Neuronal stem cell (in vitro differentiated cells): ENCODE measurements at regions not wholly inside any gene's neighbourhood (a gene's known extent, or its start where the extent isn't known, plus 50 kb on each side); places are given as distances from the start of the nearest gene placed in this dataset.

Source experiments
- DNase-seq: peaks from one replicate; pipeline ENCODE4 v3.0.0-alpha.2; 2013; ENCODE audit warnings: low spot score
- H2AFZ ChIP-seq: one replicate; pipeline ENCODE4 v1.6.1; 2013; ENCODE audit warnings: mild to moderate bottlenecking, low read length, inconsistent platforms
- H2AK5ac ChIP-seq: 2 replicates; pipeline ENCODE4 v1.6.1; 2013; ENCODE audit warnings: low read depth, mild to moderate bottlenecking, inconsistent platforms, low read length, moderate library complexity, mixed read lengths
- H2BK120ac ChIP-seq: 2 replicates; pipeline ENCODE4 v1.6.1; 2013; ENCODE audit warnings: low read depth, mild to moderate bottlenecking, inconsistent platforms, low read length, moderate library complexity, mixed read lengths
- H2BK12ac ChIP-seq: one replicate; pipeline ENCODE4 v1.6.1; 2013; ENCODE audit warnings: low read length, inconsistent platforms
- H2BK15ac ChIP-seq: 2 replicates; pipeline ENCODE4 v1.6.1; 2013; ENCODE audit warnings: mild to moderate bottlenecking, low read length, inconsistent platforms, mixed read lengths
- H2BK5ac ChIP-seq: one replicate; pipeline ENCODE4 v1.6.1; 2013; ENCODE audit warnings: inconsistent platforms, mild to moderate bottlenecking, low read length, moderate library complexity
- H3K14ac ChIP-seq: one replicate; pipeline ENCODE4 v1.6.1; 2013; ENCODE audit warnings: low read length, inconsistent platforms
- H3K18ac ChIP-seq: 2 replicates; pipeline ENCODE4 v1.6.1; 2013; ENCODE audit warnings: low read length, inconsistent platforms
- H3K23ac ChIP-seq: 2 replicates; pipeline ENCODE4 v1.6.1; 2013; ENCODE audit warnings: low read depth, mild to moderate bottlenecking, mixed read lengths, low read length, inconsistent platforms; ENCODE audit not compliant: poor library complexity
- H3K27ac ChIP-seq: replicated peaks from 3 replicates; pipeline ENCODE4 v1.5.1; 2013; ENCODE audit warnings: low read length, inconsistent platforms
- H3K27me3 ChIP-seq, 3 experiments: 2 replicates each; pipeline ENCODE4 v1.6.1; 2013; ENCODE audit warnings: low read length in 3 of 3, mild to moderate bottlenecking in 2 of 3, inconsistent platforms in 1 of 3, low read depth in 1 of 3, mixed read lengths in 1 of 3, moderate library complexity in 1 of 3; ENCODE audit not compliant: control insufficient read depth in 3 of 3, insufficient read depth in 3 of 3
- H3K36me3 ChIP-seq, 2 donors: replicated peaks in 1 of 2; 2 replicates each; pipeline ENCODE4 v1.6.1; 2013; ENCODE audit warnings: low read length in 2 of 2; ENCODE audit not compliant: control insufficient read depth in 2 of 2, insufficient read depth in 2 of 2
- H3K4ac ChIP-seq: 2 replicates; pipeline ENCODE4 v1.6.1; 2013; ENCODE audit warnings: inconsistent platforms, mild to moderate bottlenecking, low read length, moderate library complexity
- H3K4me1 ChIP-seq, 2 donors: 1 replicate in 1 of 2; 2 replicates in 1 of 2; pipeline ENCODE4 v1.6.1; 2013; ENCODE audit warnings: low read length in 2 of 2, low read depth in 1 of 2; ENCODE audit not compliant: control insufficient read depth in 2 of 2, insufficient read depth in 1 of 2
- H3K4me2 ChIP-seq: one replicate; pipeline ENCODE4 v1.6.1; 2013; ENCODE audit warnings: mild to moderate bottlenecking, low read length, inconsistent platforms; ENCODE audit not compliant: insufficient read depth, poor library complexity, severe bottlenecking
- H3K4me3 ChIP-seq, 2 donors: 2 replicates each; pipeline ENCODE4 v1.5.1; 2013; ENCODE audit warnings: low read length in 2 of 2, mild to moderate bottlenecking in 2 of 2, inconsistent platforms in 1 of 2, moderate library complexity in 1 of 2
- H3K79me1 ChIP-seq: one replicate; pipeline ENCODE4 v1.6.1; 2013; ENCODE audit warnings: low read depth, mild to moderate bottlenecking, inconsistent platforms, low read length, moderate library complexity
- H3K9ac ChIP-seq: one replicate; pipeline ENCODE4 v1.6.1; 2013; ENCODE audit warnings: mild to moderate bottlenecking, low read depth, low read length, inconsistent platforms; ENCODE audit not compliant: poor library complexity
- H3K9me3 ChIP-seq, 2 donors: replicated peaks in 1 of 2; 2 replicates each; pipeline versions ENCODE3 to v1.6.1; 2013; ENCODE audit warnings: low read length in 2 of 2, mild to moderate bottlenecking in 2 of 2, inconsistent platforms in 1 of 2, low read depth in 1 of 2, mixed read lengths in 1 of 2, moderate library complexity in 1 of 2; ENCODE audit not compliant: control insufficient read depth in 2 of 2, insufficient read depth in 1 of 2
- H4K8ac ChIP-seq: one replicate; pipeline ENCODE4 v1.6.1; 2013; ENCODE audit warnings: low read depth, mild to moderate bottlenecking, inconsistent platforms, low read length, moderate library complexity
- H4K91ac ChIP-seq: one replicate; pipeline ENCODE4 v1.6.1; 2013; ENCODE audit warnings: low read length, low read depth, mild to moderate bottlenecking, inconsistent platforms; ENCODE audit not compliant: poor library complexity
- WGBS, 2 donors: extraction: QIAGEN DNeasy Blood & Tissue Kit; methylation state at CpG; one replicate each; pipeline ENCODE4 v1.1.7; 2013; ENCODE audit warnings: missing lambda C conversion rate in 2 of 2, mixed read lengths in 1 of 2; ENCODE audit not compliant: insufficient read length in 2 of 2, insufficient replicate concordance in 1 of 2; ENCODE audit errors: extremely low coverage in 2 of 2; 5-methylcytosine and 5-hydroxymethylcytosine counted together

DNA sequence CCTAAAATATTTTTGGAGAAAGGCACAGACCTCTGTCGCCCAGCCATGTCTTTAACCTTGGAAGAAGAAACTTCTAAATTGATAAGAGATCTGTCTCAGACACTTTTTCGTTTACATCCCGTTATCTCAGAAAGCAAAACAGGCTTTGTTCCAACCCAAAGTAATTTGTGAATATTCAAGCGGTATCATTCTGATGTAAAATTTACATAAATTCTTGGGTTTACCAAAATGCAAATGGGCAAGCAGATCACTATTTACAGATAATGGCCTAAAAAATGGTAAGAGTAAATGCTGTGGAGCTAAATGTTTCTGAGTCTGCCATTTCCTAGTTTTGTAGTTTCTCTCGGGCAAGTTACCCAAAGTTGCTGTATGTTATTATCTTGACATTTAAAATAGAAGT, 101.9 kb upstream of the VPREB1 start:
- H3K4me2 ChIP-seq = no peak overlapping the region
- no peaks in the 10 kb centered on the region for H3K9me3 ChIP-seq
- H2BK120ac ChIP-seq = no peak overlapping the region
- no peak overlapping the region for H3K4me3 ChIP-seq
- DNase-seq = no peak
- H4K8ac ChIP-seq = no peak overlapping the region
- H2BK15ac ChIP-seq = no peak overlapping the region
- H3K4ac ChIP-seq = no peak overlapping the region
- H3K27ac ChIP-seq = no peak overlapping the region
- H3K36me3 ChIP-seq = no peaks in the 10 kb centered on the region
- no peak overlapping the region for H3K9ac ChIP-seq
- H3K79me1 ChIP-seq = no peaks in the 10 kb centered on the region
- H3K27me3 ChIP-seq = peaks cover 2 to 36% (median 2%) of the 10 kb centered on the region in 3 experiments
- H3K14ac ChIP-seq = no peak overlapping the region
- no peak overlapping the region for H4K91ac ChIP-seq
- H2BK5ac ChIP-seq = no peak overlapping the region
- H3K23ac ChIP-seq = no peak overlapping the region
- WGBS, 2 donors = no CpG with 5 or more reads among the region's 5 CpGs
- H3K18ac ChIP-seq = no peak overlapping the region
- no peak overlapping the region for H2AK5ac ChIP-seq
- H3K4me1 ChIP-seq = no peaks in the 10 kb centered on the region
- H2BK12ac ChIP-seq = no peak overlapping the region
- H2AFZ ChIP-seq = no peak overlapping the region

DNA sequence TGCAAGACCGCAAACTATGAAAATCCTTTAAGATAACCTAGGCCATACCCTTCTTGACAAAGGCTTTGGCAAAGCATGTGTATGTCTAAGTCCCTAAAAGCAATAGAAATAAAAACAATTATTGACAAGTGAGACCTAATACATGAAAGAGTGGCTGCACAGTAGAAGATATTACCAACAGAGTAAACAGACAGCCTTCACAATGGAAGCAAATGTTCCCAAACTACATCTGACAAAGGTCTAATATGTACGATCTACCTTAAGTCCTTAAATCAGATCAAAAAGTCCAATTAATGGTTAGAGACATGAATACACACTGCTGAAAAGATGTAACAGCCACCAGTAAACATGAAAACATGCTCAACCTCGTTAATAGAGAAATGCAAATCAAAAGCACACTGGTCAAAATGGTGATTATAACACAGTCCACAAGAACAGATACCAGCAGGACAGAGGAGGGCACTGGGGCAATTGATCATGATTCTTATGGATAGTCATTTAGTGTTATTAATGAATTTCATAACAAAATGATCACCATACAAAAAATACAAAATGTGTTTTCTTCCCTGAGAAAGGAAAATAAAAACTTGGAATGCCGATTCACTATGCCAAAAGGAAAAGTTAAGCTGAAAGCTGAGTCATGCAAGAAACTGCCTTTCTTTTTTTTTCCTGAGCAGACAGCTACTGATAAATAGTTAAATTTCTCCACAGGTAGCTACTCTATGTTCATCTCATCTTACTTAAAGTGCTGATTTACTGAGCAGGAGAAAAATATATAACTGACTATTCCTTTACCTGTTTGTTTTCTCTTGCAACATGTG, 102.6 kb upstream of the VPREB1 start:
- no peak overlapping the region for H2BK5ac ChIP-seq
- H4K91ac ChIP-seq = no peak overlapping the region
- no peak overlapping the region for H3K4ac ChIP-seq
- peaks cover 0 to 35% (median 2%) of the 10 kb centered on the region in 3 experiments for H3K27me3 ChIP-seq
- no peak overlapping the region for H3K9ac ChIP-seq
- H3K4me2 ChIP-seq = no peak overlapping the region
- H3K23ac ChIP-seq = no peak overlapping the region
- H2BK12ac ChIP-seq = no peak overlapping the region
- H3K18ac ChIP-seq = no peak overlapping the region
- no peak overlapping the region for H3K27ac ChIP-seq
- no peak overlapping the region for H4K8ac ChIP-seq
- H2BK120ac ChIP-seq = no peak overlapping the region
- no peak overlapping the region for H2AK5ac ChIP-seq
- H3K36me3 ChIP-seq = no peaks in the 10 kb centered on the region
- DNase-seq = no peak
- H2BK15ac ChIP-seq = no peak overlapping the region
- no peaks in the 10 kb centered on the region for H3K4me1 ChIP-seq
- WGBS, 2 donors = no CpG with 5 or more reads among the region's 4 CpGs
- no peak overlapping the region for H3K4me3 ChIP-seq
- no peaks in the 10 kb centered on the region for H3K79me1 ChIP-seq
- H3K14ac ChIP-seq = no peak overlapping the region
- H2AFZ ChIP-seq = no peak overlapping the region
- H3K9me3 ChIP-seq = no peaks in the 10 kb centered on the region

DNA sequence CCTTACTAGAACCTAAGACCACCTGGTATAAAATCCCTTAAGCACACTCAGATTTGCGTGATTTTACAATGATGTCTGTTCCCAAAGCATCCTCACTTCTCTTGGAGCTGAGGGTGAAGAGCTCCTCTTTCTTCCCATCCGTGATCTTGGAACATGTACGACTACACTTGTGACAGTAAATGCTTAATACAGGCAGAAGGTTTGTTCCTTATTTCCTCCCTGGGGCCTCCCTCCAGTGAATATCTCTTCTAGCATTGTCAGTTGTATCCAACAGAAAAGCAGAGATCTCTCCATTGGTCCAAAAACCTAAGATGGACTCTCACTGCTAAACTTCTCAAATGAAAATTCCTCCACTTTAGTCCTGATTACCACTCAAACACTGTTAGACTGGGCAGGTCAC, 103.6 kb upstream of the VPREB1 start:
- no peak overlapping the region for H3K4me3 ChIP-seq
- H3K18ac ChIP-seq = no peak overlapping the region
- H3K27ac ChIP-seq = no peak overlapping the region
- H3K9ac ChIP-seq = no peak overlapping the region
- no peak overlapping the region for H2BK5ac ChIP-seq
- no peak overlapping the region for H2BK15ac ChIP-seq
- no peak overlapping the region for H2AK5ac ChIP-seq
- H2BK12ac ChIP-seq = no peak overlapping the region
- H2AFZ ChIP-seq = no peak overlapping the region
- H3K9me3 ChIP-seq = no peaks in the 10 kb centered on the region
- no peak overlapping the region for H2BK120ac ChIP-seq
- H4K91ac ChIP-seq = no peak overlapping the region
- H3K23ac ChIP-seq = no peak overlapping the region
- no peaks in the 10 kb centered on the region for H3K4me1 ChIP-seq
- H3K36me3 ChIP-seq = no peaks in the 10 kb centered on the region
- WGBS, 2 donors = no CpG with 5 or more reads among the region's 3 CpGs
- no peak overlapping the region for H3K4me2 ChIP-seq
- no peak overlapping the region for H3K14ac ChIP-seq
- H4K8ac ChIP-seq = no peak overlapping the region
- H3K27me3 ChIP-seq = peaks cover 0 to 39% (median 2%) of the 10 kb centered on the region in 3 experiments
- DNase-seq = no peak
- H3K4ac ChIP-seq = no peak overlapping the region
- no peaks in the 10 kb centered on the region for H3K79me1 ChIP-seq

DNA sequence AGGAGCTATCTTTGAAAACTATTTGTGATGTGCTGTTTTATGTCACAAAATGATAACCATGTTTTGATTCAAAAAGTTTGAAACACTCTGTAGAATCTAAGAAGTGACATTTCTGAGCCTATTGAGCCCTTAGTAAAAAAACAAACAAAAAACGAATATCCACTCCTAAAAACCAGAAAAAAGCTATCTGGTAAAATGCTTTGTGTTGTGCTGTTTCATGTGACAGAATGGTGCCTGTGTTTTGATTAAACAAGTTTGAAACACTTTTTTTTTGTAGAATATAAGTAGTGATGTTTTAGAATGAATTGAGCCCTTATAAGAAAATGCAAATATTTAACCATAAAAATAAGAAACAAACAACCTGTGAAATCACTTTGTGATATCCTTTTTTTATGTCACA, 105.2 kb upstream of the VPREB1 start:
- no peak overlapping the region for H3K9ac ChIP-seq
- H2BK12ac ChIP-seq = no peak overlapping the region
- peaks cover 0 to 39% (median 2%) of the 10 kb centered on the region in 3 experiments for H3K27me3 ChIP-seq
- no peak overlapping the region for H2AK5ac ChIP-seq
- H3K9me3 ChIP-seq = no peaks in the 10 kb centered on the region
- no peak overlapping the region for H2AFZ ChIP-seq
- no peak overlapping the region for H3K18ac ChIP-seq
- H3K4ac ChIP-seq = no peak overlapping the region
- no peak overlapping the region for H2BK120ac ChIP-seq
- no peaks in the 10 kb centered on the region for H3K4me1 ChIP-seq
- no peak overlapping the region for H3K27ac ChIP-seq
- no peaks in the 10 kb centered on the region for H3K36me3 ChIP-seq
- no peak overlapping the region for H3K4me3 ChIP-seq
- no peak overlapping the region for H4K8ac ChIP-seq
- no peak overlapping the region for H3K4me2 ChIP-seq
- no peak overlapping the region for H3K14ac ChIP-seq
- no peaks in the 10 kb centered on the region for H3K79me1 ChIP-seq
- no CpG with 5 or more reads among the region's 1 CpG for WGBS, 2 donors
- no peak overlapping the region for H4K91ac ChIP-seq
- H2BK5ac ChIP-seq = no peak overlapping the region
- no peak overlapping the region for H2BK15ac ChIP-seq
- no peak overlapping the region for H3K23ac ChIP-seq
- DNase-seq = no peak
